ENCODE measurements at regions not wholly inside any gene's neighbourhood (a gene's known extent, or its start where the extent isn't known, plus 50 kb on each side); places are given as distances from the start of the nearest gene placed in this dataset.

DNA sequence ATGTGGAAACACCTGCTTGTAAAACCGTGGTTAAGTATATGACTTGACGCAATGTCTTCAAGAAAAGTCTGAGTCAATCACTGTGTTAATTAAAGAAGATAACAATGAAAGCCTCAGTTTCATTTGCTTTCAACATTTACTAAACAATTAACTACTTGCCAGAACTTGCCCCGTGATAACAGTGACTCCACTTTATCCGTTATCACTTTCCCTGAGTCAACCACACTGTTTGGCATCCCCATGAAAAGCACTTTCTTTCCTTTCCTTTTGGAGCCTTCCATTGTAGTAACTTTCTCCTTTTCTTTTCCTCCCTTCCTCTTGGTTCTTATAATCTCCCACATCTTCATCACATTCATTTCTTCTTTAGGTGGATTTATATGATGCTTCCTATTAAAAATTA is 435.1 kb upstream of the GOT2 start:
- H3K4me1 ChIP-seq (ENCODE audit: control insufficient read depth in 2 of 3, insufficient read depth in 2 of 3, low read depth in 1 of 3, low read length in 3 of 3), result no peaks in the 10 kb centered on the region
- TF ChIP-seq, protein P1, sequence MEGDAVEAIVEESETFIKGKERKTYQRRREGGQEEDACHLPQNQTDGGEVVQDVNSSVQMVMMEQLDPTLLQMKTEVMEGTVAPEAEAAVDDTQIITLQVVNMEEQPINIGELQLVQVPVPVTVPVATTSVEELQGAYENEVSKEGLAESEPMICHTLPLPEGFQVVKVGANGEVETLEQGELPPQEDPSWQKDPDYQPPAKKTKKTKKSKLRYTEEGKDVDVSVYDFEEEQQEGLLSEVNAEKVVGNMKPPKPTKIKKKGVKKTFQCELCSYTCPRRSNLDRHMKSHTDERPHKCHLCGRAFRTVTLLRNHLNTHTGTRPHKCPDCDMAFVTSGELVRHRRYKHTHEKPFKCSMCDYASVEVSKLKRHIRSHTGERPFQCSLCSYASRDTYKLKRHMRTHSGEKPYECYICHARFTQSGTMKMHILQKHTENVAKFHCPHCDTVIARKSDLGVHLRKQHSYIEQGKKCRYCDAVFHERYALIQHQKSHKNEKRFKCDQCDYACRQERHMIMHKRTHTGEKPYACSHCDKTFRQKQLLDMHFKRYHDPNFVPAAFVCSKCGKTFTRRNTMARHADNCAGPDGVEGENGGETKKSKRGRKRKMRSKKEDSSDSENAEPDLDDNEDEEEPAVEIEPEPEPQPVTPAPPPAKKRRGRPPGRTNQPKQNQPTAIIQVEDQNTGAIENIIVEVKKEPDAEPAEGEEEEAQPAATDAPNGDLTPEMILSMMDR (IDR thresholded peaks at IDR 0.05; ENCODE audit: borderline replicate concordance, extremely low read depth, insufficient read depth), result no peak
- H3K36me3 ChIP-seq (ENCODE audit: control insufficient read depth in 2 of 3, insufficient read depth in 3 of 3, low read length in 3 of 3), result no peaks in the 10 kb centered on the region
- FAIRE-seq (no peak), DNase-seq (peak in 1 of 5 donors; percentile 3)
- no peaks in the 10 kb centered on the region for H3K9me3 ChIP-seq (ENCODE audit: control insufficient read depth in 2 of 3, insufficient read depth in 1 of 3, low read length in 3 of 3)
- no peak overlapping the region for H3K9ac ChIP-seq (ENCODE audit: low read length in 3 of 3)
- intact Hi-C loops (cut with DNase I), result no loop called here
- no peak overlapping the region for H3K27ac ChIP-seq (ENCODE audit: low read depth in 2 of 2, low read length in 2 of 2)
- no peaks in the 10 kb centered on the region for H3K27me3 ChIP-seq (ENCODE audit: control insufficient read depth, insufficient read depth, low read length)
- no peak overlapping the region for H3K4me3 ChIP-seq (ENCODE audit: low read length in 3 of 3)

DNA sequence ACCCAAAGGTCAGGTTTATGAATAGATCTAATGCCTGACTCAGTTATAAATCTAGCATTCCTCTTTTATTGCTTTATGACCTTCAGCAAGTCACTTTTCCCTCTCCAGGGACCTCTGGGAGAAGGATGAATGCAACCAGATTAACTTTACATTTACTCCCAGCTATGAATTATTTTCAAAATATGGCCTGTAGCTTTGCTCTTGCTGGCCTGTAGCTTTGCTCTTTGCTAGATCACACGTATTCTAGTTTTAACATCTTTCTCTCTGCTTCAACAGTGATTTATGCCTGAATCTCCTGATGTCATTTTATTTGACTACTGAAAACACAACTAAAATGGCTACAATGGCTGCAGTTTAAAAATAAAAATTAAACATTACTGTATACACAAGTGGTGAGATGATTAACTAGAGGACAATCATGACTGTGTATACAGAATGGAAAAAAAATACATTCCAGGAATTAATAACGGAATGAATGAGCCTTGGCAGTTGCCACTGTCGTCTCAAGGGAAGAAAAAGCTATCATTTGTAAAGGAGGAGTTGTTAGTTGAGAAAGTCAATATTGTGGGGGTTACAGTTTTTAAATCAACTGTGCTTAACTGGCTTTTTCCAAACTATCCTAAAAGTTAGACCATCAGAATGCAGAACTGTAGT is 434.5 kb upstream of the GOT2 start:
- FAIRE-seq, result no peak
- no peak overlapping the region for H3K4me3 ChIP-seq (ENCODE audit: low read length in 3 of 3)
- H3K36me3 ChIP-seq (ENCODE audit: control insufficient read depth in 2 of 3, insufficient read depth in 3 of 3, low read length in 3 of 3), result no peaks in the 10 kb centered on the region
- no peak overlapping the region for H3K27ac ChIP-seq (ENCODE audit: low read depth in 2 of 2, low read length in 2 of 2)
- no peaks in the 10 kb centered on the region for H3K27me3 ChIP-seq (ENCODE audit: control insufficient read depth, insufficient read depth, low read length)
- H3K9ac ChIP-seq (ENCODE audit: low read length in 3 of 3), result no peak overlapping the region
- DNase-seq, result peak in 2 of 5 donors; percentile 55 to 78
- H3K4me1 ChIP-seq (ENCODE audit: control insufficient read depth in 2 of 3, insufficient read depth in 2 of 3, low read depth in 1 of 3, low read length in 3 of 3), result no peaks in the 10 kb centered on the region
- TF ChIP-seq, protein P1 (IDR thresholded peaks at IDR 0.05; ENCODE audit: borderline replicate concordance, extremely low read depth, insufficient read depth), result no peak
- H3K9me3 ChIP-seq (ENCODE audit: control insufficient read depth in 2 of 3, insufficient read depth in 1 of 3, low read length in 3 of 3), result no peaks in the 10 kb centered on the region
- intact Hi-C loops (cut with DNase I), result no loop called here

DNA sequence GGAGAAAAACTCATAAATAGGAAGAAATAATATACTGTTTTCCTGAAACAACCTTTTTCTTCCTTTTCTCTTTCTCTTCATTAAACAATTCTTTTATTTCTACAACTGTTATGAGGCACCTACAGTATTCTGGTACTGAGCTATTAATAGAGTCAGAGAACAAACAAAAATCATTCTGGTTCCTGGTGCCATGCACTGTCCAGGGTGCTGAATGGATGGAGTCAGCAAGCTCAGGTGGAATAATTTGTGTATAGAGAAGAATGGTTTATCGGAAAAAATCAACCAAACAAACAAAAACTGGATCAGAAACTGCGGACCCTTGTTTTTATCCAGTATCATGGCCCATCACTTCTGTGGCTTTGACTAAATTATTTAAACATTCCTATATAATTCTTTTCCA is 430.3 kb upstream of the GOT2 start:
- FAIRE-seq (no peak), DNase-seq (peak in 3 of 5 donors; percentile 18 to 66 (median 39))
- H3K9ac ChIP-seq (ENCODE audit: low read length in 3 of 3), result no peak overlapping the region
- TF ChIP-seq, protein P1 (IDR thresholded peaks at IDR 0.05; ENCODE audit: borderline replicate concordance, extremely low read depth, insufficient read depth), result no peak
- H3K4me3 ChIP-seq (ENCODE audit: low read length in 3 of 3), result no peak overlapping the region
- H3K27ac ChIP-seq (ENCODE audit: low read depth in 2 of 2, low read length in 2 of 2), result no peak overlapping the region
- intact Hi-C loops (cut with DNase I), result no loop called here
- no peaks in the 10 kb centered on the region for H3K9me3 ChIP-seq (ENCODE audit: control insufficient read depth in 2 of 3, insufficient read depth in 1 of 3, low read length in 3 of 3)
- no peaks in the 10 kb centered on the region for H3K36me3 ChIP-seq (ENCODE audit: control insufficient read depth in 2 of 3, insufficient read depth in 3 of 3, low read length in 3 of 3)
- H3K4me1 ChIP-seq (ENCODE audit: control insufficient read depth in 2 of 3, insufficient read depth in 2 of 3, low read depth in 1 of 3, low read length in 3 of 3), result no peaks in the 10 kb centered on the region
- no peaks in the 10 kb centered on the region for H3K27me3 ChIP-seq (ENCODE audit: control insufficient read depth, insufficient read depth, low read length)

All from kidney (tissue), 13 donors.